GM18511 (cell line): ENCODE measurements at regions not wholly inside any gene's neighbourhood (a gene's known extent, or its start where the extent isn't known, plus 50 kb on each side); places are given as distances from the start of the nearest gene placed in this dataset.
A peak's percentile ranks its signal among the peaks of the same experiment; 100 is the strongest.
"Not testable (repeated sequence)": the region's sequence is repeated elsewhere in the genome, so short reads cannot be mapped to it uniquely, and the experiment has no call there.

Experiments
- ATAC-seq: cut with Tn5 transposase; IDR thresholded peaks from one replicate; pipeline ENCODE4 v1.9.1; 2021; ENCODE audit warnings: mild to moderate bottlenecking, moderate library complexity; ENCODE audit not compliant: unreplicated experiment

DNA sequence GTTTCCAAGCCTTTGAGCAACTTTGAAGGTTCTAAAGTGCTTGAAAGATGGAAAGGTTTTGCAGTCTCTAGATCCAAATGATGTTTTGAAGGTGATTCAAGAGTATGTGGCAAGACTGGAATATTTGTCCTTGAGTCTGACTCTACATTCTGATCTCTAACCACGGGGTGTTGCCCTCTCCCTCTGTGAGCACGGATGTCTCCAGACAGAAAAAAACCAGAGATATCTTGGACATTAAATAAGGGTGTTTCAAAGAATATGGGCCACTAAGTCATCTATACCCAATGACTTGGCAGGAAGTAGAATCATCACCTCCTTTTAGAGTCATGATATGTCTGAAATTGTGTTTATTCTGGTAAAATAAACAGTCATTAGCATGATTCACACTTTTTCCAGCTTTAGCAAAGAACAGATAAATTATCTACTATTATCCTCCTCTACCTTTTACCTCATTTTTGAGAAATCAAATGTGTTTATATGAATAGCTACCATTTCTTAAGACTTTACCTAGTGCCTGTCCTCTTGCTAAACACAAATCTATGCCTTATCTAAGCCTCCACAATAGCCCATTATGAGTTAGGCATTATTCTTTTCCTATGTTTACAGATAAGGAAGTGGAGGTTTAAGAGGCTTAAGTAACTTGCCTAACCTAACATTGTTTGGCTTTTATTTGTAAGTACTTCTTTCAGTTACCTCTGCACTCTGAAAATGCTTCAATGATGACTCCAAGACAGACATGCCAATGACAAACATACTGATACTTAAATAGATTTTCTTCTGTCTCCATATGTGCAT lies 384.4 kb downstream of the BMP2 start:
- ATAC-seq, result no peak

DNA sequence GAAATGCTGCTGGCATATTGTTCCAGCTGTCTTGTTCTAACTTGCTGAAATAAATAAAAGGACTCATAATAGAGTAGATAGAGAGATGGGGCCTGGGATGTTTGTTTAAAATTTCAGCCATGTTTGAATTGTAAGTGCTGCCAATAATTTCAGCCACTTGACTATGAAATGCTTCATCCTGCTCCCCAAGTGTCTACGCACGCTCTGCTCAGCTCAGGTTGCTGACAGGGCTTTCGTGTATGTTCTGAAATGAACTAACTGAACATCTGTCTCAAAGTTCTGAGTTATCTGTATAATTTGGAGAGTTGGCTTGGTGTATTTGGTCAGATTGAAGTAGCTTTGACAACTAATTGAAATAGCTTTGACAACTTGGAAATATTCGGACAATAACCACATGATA lies 387.8 kb downstream of the BMP2 start:
- ATAC-seq, result no peak

DNA sequence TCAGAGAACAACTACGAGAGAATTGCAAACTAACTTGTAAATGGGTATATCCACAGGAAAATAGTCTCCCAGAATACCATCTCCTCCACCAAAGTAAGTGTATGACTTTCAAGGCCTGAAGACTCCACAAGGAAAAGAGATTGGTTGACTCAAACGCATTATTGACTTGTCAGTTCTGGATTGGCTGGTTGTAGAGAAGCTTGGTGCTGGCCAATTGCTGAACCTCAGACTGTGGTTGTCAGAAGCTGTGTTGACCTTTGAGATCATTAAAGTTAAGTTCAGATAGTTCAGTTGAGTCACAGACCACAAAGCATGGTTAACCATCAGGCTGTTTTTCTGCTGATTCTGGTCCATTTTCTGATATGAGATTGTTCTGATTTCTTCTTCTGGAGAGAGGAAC lies 388.3 kb downstream of the BMP2 start:
- ATAC-seq, result no peak

DNA sequence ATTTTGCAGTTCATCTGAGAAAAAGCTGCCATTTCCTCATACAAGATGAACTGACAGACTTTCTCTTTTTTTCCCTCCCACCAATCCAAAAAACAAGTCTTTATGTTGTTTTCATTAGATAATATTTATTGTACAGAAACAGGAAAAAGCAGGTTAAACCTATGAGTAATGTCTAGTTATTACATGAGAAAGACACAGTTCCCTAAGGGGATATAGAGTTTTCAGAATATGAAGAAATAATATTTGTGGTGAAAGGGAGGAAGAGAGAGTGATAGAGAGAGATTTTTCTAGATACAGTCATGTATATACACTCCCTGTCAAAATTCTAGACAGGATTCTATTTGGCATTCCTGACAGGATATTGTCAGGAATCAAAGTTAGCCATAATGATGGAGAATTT lies 392.4 kb downstream of the BMP2 start:
- no peak for ATAC-seq

DNA sequence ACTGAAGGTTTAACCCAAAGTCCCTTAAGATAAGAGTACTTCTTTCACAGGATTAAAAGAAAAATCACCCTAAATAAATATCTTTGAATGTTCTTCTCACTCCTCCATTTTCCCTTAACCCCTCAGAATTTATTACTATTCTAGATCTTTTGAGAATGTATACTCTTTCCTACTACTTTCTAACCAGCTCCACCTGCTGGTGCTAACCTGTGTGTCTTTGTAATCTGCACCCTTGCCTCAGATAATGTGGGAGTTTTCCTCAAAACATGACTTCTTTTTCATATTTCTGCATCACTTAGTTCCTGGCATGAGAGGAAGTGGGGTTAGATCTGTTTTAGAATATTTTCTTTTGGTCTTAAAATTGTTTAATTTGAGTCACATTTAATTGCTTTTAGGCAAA lies 394.2 kb downstream of the BMP2 start:
- ATAC-seq, result no peak

DNA sequence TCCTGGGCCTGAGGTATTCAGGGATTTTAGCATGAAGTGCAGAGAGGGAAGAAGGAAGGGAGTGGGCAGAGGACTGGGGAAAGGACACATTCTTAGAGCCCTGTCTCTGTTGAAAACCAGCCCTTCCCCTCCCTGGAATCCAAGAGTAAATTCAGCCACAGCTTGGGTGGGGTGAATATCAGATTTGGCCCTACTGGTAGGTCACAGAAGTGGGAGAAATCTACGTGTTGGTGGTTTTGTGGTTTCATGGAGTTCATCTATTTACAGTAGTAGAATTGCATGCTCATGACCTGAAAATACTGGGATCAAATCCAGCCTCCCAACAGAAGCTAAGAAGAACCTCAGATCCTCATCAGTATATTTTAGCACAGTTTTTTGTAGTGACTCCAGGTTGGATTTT lies 404.4 kb downstream of the BMP2 start:
- ATAC-seq, result no peak

DNA sequence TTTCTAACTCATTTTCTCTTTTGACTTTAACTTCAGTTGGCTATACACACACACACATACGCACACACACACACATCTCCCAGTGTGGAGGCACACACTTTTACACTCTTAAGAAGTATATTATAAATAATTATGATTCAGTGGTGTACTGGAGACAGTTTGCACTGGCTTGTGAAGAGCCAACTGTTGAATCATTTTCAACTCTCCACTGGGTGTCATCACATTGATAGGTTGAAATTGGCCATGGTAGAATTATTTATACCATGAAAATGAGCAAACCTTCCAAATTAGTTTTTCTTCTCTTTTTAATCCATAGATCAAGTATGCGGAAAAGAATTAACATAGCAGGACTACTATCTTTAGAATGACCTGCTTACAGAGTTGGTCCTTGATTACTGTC lies 407.1 kb downstream of the BMP2 start:
- ATAC-seq, result no peak

DNA sequence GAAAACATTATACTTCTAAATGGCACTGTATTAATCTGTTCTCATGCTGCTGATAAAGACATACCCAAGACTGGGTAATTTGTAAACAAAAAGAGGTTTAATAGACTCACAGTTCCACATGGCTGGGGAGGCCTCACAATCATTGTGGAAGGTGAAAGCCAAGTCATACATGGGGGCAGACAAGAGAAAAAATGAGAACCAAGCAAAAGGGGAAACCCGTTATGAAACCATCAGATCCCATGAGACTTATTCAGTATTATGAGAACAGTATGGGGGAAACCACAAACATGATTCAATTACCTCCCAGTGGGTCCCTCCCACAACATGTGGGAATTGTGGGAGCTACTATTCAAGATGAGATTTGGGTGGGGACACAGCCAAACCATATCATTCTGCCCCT lies 408.3 kb downstream of the BMP2 start:
- not testable (repeated sequence) for ATAC-seq

DNA sequence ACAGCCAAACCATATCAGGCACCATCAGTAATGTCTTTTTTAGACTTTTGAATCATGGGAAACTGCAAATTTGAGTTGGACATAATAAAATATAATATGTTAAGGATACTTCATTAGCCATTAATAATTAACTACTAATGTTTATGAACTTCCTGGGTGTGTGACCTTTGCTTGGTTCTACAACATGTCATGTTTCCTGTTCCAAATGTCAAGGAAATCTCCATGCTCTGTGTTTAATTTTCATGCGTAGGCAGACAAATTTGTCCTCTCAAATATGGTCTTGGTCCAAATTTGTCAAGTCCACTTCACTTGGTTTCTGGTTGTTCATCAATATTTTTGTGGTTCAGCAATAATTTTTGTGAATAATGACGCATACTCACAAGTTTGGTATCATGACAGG lies 410.5 kb downstream of the BMP2 start:
- ATAC-seq, result no peak

DNA sequence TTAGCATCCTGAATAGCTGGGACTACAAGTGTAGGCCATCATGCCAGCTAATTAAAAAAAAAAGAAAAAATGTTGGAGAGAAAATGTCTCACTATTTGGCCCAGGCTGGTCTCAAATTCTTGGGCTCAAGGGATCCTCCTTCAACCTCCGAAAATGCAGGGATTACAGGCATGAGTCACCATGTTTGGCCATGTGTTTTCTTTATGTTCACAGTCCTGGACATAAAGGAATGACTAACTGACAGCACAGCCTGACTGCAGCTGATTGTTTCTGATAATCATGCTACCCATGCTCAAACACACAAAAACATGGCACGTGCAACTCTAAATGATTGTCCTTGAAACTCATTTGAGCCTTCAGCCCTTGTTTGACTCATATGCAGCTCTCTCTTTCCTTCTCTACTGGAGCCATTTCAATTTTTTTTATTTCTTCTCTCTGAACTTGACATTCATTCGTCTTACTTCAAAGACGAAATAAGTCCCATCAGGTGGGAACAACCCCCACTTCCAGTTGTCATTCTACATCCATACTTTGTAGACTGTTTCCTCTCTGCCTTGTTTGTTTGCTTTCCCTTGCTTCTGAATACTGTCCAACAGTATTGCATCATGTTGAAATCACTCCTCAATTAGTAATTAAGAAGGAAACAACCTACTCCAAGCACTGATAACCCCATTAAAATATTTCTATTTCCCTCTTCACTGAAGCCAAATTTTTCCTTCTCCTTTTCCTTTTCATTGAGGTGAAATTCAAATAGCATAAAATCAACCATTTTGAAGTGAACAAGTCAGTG lies 413.0 kb downstream of the BMP2 start:
- ATAC-seq, result no peak

DNA sequence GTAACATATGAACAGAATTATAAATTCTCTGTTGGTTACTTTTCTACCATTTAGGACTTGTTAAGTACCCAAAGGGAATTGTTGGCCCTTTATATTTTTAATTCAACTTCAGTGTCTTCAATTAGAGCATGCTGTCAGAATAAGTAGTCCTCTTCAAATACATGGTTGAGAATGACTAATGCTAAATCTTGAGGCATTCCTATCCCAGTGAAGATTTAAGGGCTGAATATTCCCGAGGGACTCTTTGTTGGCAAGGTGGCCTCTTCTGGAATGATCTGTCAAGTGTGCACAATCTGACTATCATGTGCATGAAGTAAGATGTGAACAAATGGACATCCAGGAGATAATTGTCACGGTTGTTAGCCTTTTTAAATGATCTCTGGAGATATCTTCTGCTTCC lies 421.7 kb downstream of the BMP2 start:
- no peak for ATAC-seq

DNA sequence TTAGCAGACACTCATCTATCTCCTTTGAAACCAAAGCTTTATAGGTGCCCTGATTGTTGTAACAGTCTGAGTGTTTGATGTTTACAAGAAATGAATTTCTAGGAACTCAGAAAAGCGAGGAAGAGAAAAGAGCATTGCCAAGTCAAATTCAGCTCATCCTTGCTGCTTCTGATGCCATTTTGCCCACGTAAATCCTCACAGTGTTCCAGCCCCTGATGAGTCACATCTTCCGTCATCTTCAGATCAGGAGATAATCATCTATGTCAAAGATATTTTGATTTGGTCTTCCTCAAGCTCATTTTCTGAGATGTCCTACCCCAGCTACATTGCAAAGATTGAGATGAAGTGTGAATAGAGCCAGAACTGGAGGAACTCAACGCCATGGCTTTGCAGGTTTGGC lies 426.2 kb downstream of the BMP2 start:
- no peak for ATAC-seq

DNA sequence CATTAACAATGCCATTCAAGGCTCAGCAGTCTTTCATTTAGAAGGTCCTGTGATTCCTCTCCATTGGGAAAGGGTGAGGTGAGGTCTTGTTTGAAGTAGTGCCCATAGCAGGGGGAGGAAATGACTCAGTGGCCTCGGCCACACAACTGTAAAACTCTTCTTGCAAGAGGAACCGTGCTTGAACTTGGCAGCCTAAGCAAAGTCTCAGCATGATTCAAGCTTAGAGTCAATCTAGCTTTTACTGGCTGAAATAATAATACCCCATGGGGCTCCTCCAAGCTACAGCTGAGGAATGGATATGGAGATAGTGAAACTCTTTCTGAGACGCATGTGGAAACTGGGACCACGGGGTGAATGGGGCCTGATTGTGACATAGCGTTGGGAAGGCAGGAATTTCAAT lies 428.2 kb downstream of the BMP2 start:
- no peak for ATAC-seq

DNA sequence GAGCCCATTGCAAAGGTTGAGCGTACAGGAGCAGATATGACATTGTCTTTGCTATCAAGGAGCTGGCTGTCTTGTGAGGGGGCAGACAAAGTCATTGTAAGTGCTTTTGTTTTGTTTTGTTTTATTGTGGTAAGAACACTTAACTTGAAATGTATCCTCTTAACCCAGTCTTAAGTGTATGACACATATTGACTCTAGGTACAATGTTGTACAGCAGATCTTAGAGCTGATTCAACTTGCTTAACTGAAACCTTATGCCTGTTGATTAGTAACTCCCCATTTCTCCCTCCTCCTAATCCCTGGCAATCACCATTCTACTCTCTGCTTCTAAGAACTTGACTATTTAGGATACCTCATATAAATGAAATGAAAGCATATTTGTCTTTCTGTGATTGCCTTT lies 429.0 kb downstream of the BMP2 start:
- ATAC-seq, result no peak

DNA sequence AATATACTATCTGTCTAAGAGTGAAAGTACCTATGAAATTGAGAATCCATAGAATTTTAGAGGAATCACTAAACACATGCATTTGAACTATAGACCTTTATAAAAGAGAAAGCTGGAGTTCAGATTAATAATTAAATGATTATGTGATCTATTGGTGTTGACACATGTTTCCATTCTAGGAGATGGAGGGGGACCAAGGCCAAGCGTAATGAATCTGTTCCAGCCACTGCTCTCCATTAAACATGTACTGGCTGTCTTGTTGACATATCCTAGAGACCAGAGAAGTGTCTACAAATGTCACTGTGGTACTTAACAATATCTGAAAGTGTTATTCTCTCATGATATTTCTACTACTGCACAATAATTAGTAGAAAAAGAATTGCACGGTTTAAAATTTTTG lies 432.4 kb downstream of the BMP2 start:
- no peak for ATAC-seq

DNA sequence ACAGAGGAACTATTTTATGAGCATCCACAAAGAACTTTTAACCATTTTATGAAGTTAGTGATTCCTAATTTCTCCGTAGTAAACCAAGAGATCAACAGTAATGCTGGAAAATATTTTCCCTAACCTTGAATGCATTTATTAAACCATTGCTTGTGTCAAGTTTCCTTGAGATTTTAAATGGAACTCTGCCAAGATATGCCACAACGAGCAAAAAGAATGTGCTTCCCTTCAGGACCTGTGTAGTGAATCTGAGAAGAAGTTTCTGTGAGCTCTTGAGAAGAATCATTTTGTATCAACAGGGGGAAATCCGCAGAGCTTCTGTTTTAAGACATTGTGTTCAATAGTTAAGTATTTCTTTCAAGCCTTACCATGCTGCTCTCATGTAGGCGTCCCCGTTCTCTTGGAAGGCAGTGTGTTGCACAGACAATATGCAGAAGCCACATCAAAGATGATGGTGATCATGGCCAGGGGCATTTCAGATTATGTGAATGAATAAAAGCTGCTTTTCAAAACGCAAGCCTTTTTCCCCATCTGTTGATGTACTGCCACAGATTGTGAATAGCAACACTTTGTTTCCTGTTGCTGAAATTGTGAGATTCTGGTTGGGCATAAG lies 439.8 kb downstream of the BMP2 start:
- ATAC-seq, result no peak

DNA sequence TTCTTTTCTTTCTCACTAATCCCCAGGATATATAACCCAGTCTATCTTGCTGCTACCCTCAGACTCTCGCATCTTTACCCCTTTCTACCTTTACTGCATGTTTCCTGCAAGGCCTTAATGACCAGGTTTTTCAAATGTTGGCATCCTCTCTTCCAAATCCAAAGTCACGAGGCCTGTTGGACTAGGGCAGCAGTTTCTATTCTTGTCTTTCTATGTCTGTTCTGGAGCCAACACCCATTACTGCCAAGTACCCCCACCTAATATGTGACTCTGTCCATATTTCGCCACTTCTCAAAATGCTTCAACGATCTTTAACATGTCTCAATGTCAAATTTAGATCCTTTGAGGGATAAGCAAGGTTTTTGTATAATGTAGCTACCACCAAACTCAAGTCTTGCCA lies 443.4 kb downstream of the BMP2 start:
- ATAC-seq, result no peak

DNA sequence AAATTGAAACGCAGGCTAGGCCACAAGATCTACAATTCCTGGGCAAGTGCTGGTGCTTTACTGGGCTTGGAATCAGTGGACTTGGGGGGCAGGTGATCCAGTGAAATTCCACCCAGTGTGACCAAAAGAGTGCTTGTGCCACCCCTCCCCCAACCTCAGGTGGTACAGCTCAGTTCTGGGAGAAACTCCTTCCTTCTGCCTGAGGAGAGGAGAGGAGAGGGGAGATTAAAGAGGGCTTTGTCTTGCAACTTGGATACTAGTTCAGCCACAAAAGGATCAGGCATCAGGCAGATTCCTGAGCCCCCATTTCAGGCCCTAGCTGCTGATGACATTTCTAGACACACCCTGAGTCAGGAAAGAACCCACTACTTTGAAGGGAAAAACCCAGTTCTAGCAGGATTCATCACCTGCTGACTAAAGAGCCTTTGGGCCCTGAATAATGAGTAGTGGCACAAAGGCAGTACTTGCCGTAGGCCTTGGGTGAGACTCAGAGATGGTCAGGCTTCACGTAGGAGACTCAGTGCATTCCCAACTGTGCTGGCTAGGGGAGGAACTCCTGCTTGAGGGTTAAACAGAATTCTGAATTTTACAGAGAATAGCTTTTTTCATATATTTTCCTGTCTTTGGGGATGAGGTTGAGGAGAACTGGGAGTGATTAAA lies 446.7 kb downstream of the BMP2 start:
- ATAC-seq, result no peak

DNA sequence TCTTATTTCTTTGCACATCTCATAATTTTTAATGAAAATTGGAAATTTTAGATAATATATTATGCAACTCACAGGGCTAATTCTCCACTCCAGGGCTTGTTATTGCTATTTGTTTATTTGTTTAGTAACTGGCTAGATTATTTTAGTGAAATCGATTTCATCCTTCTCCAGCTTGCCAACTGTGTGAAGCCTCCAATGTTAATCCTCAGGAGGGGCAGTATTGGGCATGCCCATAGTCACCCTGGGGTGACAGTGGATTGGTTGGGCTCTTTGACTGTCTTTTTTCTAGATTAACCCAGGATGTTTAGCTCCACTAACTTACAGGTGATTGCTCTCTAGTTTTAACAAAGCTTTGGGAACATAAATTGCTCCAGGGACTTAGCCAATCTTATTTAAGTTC lies 450.1 kb downstream of the BMP2 start:
- ATAC-seq, result no peak

DNA sequence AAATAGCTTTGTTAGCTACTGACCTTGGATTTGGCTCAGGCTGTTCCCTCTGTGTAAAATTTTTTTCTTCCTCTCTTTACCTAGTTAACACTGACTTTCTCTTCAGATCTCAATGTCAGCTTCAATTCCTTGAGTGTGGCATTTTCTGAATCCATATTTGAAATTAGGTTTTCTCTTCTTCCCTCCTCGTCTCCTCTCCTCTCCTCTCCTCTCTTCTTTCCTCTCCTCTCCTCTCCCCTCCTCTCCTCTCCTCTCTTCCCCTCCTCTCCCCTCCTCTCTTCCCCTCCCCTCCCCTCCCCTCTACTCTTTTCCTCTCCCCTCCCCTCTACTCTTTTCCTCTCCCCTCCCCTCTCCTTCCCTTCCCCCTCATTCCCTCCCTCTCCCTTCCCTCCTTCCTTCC lies 453.3 kb downstream of the BMP2 start:
- ATAC-seq, result no peak

DNA sequence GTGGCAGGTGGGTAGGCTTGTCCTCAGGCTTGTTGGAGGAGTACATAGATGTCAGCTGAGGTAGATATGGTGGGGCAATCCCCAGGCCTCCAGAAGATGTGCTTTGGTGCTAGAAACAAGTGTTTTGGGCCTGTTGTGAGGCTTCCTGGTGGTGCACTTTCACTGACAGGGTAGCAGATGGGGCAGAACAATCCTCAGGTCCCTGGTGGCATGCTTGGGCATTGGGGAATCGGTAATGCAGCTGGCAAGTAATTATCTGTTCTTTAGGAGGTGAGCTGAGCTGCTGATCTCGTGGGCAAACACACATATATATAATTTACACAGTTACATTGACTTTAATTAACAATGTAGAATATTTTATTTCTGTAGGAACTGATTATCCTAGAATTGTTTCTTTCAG lies 458.7 kb downstream of the BMP2 start:
- no peak for ATAC-seq

DNA sequence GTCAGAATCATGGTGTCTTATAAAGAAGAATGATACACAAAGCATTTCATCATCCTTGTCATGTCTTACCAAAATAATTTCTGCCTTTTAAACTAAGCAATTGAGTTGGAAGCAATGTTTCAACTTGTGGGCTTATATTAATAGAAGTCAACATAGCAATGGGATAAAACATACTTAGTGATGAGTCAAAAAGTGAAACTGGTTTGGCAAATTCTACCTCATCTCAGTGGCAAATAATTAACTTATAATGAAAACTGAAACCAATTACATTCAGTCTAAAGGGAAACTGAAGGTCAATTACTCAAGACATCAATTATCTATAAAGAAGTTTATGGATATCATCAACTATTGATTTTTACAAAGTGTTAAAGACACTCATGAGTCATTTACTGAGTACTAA lies 463.8 kb downstream of the BMP2 start:
- peak; percentile 84 for ATAC-seq
